ES-I3 (cell line): ENCODE measurements at regions not wholly inside any gene's neighbourhood (a gene's known extent, or its start where the extent isn't known, plus 50 kb on each side); places are given as distances from the start of the nearest gene placed in this dataset.

Source experiments
- H3K36me3 ChIP-seq: 2 replicates; pipeline ENCODE4 v1.6.1; 2013; ENCODE audit warnings: mild to moderate bottlenecking, low read length, control low read depth, moderate library complexity; ENCODE audit not compliant: insufficient read depth
- H3K4me1 ChIP-seq: 2 replicates; pipeline ENCODE4 v1.6.1; 2013; ENCODE audit warnings: mild to moderate bottlenecking, control low read depth, low read length; ENCODE audit not compliant: insufficient read depth
- H3K9ac ChIP-seq: 2 replicates; pipeline ENCODE4 v1.6.1; 2013; ENCODE audit warnings: low read depth, mild to moderate bottlenecking, low read length, moderate library complexity
- H3K9me3 ChIP-seq: 2 replicates; pipeline ENCODE4 v1.6.1; 2013; ENCODE audit warnings: mild to moderate bottlenecking, low read length, moderate library complexity; ENCODE audit not compliant: control insufficient read depth, insufficient read depth

- Histone ChIP-seq H3K9me3 (no peaks in the 10 kb centered on the region), H3K9ac (no peak overlapping the region), H3K4me1 (no peaks in the 10 kb centered on the region; the same call in 1 of the 2 replicates), H3K36me3 (no peaks in the 10 kb centered on the region)
Observed at GRCh38 chrX:39542316-39542715, 555.4 kb downstream of the BCOR start.

- no peaks in the 10 kb centered on the region for H3K36me3 ChIP-seq
- no peak overlapping the region for H3K9ac ChIP-seq
- H3K4me1 ChIP-seq, result 0 out of 2 replicates have a peak, but pooled peaks cover 4% of the 10 kb centered on the region
- no peaks in the 10 kb centered on the region; the same call in 1 of the 2 replicates for H3K9me3 ChIP-seq
Observed at GRCh38 chrX:39550795-39551361, 546.9 kb downstream of the BCOR start.

- Histone ChIP-seq H3K36me3 (no peaks in the 10 kb centered on the region), H3K4me1 (0 out of 2 replicates have a peak, but pooled peaks cover 4% of the 10 kb centered on the region), H3K9ac (no peak overlapping the region), H3K9me3 (no peaks in the 10 kb centered on the region; the same call in 1 of the 2 replicates)
Observed at GRCh38 chrX:39551762-39552161, 546.0 kb downstream of the BCOR start.

DNA sequence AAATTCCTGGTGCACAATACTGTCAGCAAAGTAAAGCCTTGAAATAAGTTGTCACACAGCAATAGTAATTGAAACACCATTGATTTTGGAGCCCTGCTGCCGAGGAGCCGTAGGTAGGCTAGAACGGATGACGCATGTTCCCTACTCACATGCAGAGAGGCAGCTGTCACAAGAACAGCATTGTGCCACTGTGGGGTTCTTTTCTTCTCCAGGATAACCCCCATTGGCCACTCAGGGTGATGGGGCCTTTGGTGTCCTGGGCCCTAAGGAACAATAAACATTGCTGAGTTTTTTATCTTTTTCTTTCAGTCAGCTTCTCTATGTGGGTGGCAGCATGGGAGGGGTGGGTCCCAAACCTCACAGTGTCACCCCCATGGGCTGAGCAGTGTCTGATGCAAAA lies 542.3 kb downstream of the BCOR start:
- Histone ChIP-seq H3K9me3 (no peaks in the 10 kb centered on the region; the same call in 1 of the 2 replicates), H3K9ac (no peak overlapping the region), H3K36me3 (no peaks in the 10 kb centered on the region), H3K4me1 (0 out of 2 replicates have a peak, but pooled peaks cover 4% of the 10 kb centered on the region)

DNA sequence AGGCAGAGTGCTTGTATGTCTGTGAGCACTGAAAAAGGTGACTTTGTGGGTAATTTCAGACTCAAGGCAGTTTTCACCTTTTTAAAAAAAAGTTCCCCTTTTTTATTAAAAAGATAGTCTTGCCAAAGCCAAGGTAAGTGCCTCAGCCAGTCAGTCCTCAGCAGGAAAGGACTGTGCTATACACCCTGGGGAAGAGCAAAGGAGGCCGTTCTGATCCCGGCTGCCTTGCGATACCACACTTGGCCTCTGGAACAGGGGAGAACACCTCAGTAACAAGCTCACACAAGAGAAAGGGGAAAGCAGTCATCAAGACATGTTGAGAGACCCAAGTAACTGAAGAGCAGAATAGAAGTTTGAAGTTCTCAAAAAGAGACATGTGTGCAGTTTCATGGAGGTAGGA lies 541.7 kb downstream of the BCOR start:
- Histone ChIP-seq H3K9me3 (no peaks in the 10 kb centered on the region; the same call in 1 of the 2 replicates), H3K4me1 (0 out of 2 replicates have a peak, but pooled peaks cover 1% of the 10 kb centered on the region), H3K36me3 (no peaks in the 10 kb centered on the region), H3K9ac (no peak overlapping the region)

DNA sequence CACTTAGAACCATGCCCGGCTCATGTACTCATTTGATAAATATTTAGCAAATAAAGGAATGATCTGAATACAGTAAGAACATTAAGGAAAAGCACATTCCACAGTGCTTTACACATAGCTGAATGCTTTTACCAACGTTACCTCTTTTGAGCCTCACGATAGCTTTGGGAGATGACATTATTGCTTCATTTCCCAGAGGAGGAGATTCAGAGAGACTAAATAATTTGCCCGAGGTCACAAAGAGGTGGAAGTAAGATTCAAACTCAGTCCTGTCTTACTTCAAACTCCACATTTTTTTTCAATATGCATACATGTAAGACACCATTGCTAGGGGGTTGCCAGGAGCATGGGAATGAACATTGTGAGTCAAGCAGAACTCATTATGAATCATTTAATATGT lies 538.5 kb downstream of the BCOR start:
- Histone ChIP-seq H3K9ac (no peak overlapping the region), H3K36me3 (no peaks in the 10 kb centered on the region), H3K9me3 (no peaks in the 10 kb centered on the region; the same call in 1 of the 2 replicates), H3K4me1 (no peaks in the 10 kb centered on the region)

- no peaks in the 10 kb centered on the region; the same call in 1 of the 2 replicates for H3K4me1 ChIP-seq
- no peaks in the 10 kb centered on the region for H3K9me3 ChIP-seq
- no peak overlapping the region for H3K9ac ChIP-seq
- H3K36me3 ChIP-seq, result no peaks in the 10 kb centered on the region
Observed at GRCh38 chrX:39560271-39560670, 537.5 kb downstream of the BCOR start.

GRCh38 chrX:39563178-39563577 lies 534.6 kb downstream of the BCOR start:
- H3K4me1 ChIP-seq, result no peaks in the 10 kb centered on the region; the same call in 1 of the 2 replicates
- H3K9me3 ChIP-seq, result no peaks in the 10 kb centered on the region
- no peaks in the 10 kb centered on the region for H3K36me3 ChIP-seq
- H3K9ac ChIP-seq, result no peak overlapping the region

DNA sequence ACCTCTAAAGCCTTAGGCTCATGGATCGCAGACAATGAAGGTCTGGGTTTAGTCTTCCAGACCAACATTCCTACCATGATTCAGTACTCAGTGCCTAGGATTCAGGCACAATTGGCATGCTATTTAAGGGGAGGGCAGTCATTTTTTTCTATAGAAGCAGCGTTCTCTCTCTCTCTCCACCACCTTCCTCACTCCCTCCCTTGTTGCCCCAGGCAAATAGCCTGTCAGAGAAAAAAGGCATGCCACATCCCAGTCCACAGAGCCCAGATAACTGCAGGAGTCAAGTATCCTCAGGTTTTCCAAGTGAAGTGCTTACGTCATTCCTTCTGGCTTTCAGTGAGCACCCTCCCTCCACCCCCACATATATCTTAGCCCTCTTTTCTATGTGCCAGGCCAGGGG lies 533.0 kb downstream of the BCOR start:
- Histone ChIP-seq H3K9ac (no peak overlapping the region), H3K36me3 (no peaks in the 10 kb centered on the region), H3K9me3 (no peaks in the 10 kb centered on the region), H3K4me1 (no peaks in the 10 kb centered on the region; the same call in 1 of the 2 replicates)

DNA sequence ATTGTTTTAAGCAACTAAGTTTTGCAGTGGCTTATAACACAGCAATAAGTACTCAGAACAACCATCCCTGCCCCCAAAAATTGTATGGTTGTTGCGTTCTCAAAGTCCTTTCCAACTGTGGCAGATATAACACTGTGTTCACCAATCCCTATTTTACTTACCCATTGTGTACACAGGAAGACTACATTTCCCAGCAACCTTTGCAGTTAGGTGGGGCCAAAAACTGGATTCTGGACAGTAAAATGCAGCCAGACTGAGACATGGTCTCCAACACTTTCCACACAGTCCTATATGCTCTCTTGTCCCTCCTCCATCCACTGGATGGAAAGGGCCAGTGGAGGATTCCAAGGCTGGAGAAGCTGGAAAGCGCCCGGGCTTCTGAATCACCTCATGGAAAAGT lies 523.6 kb downstream of the BCOR start:
- H3K9me3 ChIP-seq, result no peaks in the 10 kb centered on the region
- H3K36me3 ChIP-seq, result no peaks in the 10 kb centered on the region
- H3K4me1 ChIP-seq, result peaks cover 6% of the 10 kb centered on the region; the same call in 1 of the 2 replicates
- H3K9ac ChIP-seq, result no peak overlapping the region

DNA sequence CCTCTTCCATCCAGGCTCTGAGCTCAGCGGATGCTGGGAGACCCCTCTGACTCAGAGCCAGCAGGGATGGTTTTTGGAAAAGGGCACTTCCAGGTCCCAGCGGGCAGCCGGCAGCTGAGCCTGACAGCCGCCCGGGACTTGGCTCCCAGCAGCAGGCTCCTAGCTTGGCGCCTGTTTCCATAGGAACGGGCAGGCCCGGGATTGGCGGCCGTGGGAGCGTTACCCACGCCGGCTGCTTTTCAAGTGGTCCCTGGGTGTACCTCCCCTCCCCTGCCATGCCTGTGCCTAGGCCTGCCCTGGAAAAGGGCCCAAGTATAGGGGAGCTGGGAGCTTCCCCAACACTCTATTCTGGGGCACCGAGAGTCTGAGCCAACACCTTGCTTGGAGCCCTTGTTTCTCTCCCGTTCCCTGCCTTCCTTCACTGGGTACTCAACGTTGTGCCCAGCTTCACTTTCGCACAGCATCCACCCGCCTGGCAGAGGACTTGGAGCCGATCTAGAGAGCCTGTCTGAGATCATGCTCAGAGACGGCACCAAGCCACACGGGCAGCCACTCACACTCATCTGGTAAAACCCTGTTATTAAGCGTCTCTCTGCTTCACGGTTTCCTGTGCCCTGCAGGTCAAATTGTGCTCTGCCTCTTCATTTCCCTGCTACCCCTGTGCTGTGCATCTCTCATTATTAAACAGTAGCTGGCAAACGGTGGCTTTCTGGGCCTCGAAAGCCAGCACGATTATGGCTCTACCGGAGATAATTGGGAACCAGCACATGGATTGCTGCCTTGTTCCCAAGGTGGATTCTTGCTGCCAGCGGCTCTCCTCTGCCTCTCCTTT lies 521.5 kb downstream of the BCOR start:
- no peaks in the 10 kb centered on the region for H3K9me3 ChIP-seq
- H3K36me3 ChIP-seq, result no peaks in the 10 kb centered on the region
- peaks cover 6% of the 10 kb centered on the region; the same call in 1 of the 2 replicates for H3K4me1 ChIP-seq
- H3K9ac ChIP-seq, result no peak overlapping the region

- H3K9ac ChIP-seq, result no peak overlapping the region
- no peaks in the 10 kb centered on the region for H3K9me3 ChIP-seq
- no peaks in the 10 kb centered on the region for H3K36me3 ChIP-seq
- H3K4me1 ChIP-seq, result peaks cover 6% of the 10 kb centered on the region; the same call in 1 of the 2 replicates
Observed at GRCh38 chrX:39577206-39577984, 520.4 kb downstream of the BCOR start.

DNA sequence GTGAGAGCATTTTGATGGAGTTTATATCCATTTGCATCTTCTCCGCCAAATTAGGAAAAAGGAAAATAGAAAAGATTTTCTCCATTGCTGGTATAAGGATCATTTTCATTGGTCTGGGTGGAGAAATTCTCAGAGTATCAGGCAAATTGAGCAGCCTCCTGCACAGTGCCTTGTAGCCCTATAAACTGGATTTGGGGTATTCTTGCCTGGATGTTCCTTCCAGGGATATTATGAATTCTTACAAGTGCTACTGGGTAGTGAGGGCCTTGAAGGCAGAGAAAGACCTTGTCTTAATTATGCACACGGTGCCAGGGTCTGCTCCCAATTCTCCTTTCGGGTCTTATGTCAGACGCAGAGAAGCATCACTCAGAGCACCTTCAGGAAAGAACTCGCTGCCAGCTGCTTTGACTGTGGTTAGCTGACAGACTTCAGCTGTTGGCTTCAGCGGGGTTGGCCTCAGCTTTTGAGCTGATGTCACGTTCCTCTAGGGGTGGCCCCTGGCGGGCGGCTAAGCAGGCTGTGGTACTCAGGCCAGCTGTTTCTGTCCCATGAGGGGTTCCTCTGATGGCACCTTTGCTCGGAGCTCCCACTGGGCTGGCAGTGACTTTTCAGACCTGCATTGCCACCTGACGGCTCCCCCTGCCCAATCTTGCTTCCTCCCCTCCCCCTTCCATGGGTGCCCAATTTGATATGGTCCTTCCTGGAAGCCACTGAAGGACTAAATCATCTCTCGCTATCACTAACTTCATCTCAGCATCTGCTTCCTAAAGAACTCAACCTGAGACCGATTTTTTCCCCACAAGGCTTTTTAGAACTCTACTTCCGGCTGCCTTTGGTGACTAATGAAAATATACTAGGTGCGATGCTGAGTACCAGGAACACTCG lies 519.5 kb downstream of the BCOR start:
- no peak overlapping the region for H3K9ac ChIP-seq
- no peaks in the 10 kb centered on the region for H3K9me3 ChIP-seq
- H3K4me1 ChIP-seq, result peaks cover 8% of the 10 kb centered on the region; the same call in 1 of the 2 replicates
- no peaks in the 10 kb centered on the region for H3K36me3 ChIP-seq
